DMS53 (cell line): ENCODE measurements at regions not wholly inside any gene's neighbourhood (a gene's known extent, or its start where the extent isn't known, plus 50 kb on each side); places are given as distances from the start of the nearest gene placed in this dataset.

Experiments used
- DNase-seq: peaks from one replicate; lab custom pipeline; 2025; lab: John Stamatoyannopoulos, UW

DNA sequence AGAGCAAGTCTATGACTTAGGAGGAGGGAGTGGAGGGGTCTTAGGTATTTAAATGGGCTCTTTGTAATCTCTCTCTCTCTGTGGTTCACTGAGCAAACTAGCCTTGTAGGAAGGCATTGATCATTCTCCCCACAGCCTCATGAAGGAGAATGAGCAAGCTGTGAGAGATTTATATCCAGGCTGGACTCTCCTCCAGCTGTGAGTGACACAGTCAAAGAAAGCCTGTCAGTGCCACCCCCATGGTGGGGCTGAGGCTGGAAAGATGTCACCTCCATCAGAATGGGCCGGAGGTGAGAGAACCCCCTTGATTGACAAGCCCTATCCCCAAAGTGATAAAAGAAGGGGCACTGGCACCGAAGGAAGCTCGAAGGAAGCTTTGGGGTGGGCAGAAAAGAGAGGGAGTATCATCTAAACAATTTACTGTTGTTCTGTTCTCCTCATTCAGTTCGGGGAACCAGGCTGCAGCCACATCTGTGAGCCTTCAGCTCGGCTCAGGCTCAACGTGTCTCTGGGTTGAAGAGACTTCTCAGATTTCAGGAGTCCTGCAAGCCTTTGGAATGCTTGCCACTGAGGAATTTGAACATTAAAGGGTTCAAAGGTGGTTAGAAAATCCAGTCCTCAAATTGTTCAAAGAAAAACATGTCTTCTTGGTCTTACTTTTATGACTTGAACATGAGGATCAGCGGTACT lies 538.2 kb upstream of the ZNF462 start:
- no peak for DNase-seq

GRCh38 chr9:106326493-106326892 lies 536.5 kb upstream of the ZNF462 start:
- no peak for DNase-seq

DNA sequence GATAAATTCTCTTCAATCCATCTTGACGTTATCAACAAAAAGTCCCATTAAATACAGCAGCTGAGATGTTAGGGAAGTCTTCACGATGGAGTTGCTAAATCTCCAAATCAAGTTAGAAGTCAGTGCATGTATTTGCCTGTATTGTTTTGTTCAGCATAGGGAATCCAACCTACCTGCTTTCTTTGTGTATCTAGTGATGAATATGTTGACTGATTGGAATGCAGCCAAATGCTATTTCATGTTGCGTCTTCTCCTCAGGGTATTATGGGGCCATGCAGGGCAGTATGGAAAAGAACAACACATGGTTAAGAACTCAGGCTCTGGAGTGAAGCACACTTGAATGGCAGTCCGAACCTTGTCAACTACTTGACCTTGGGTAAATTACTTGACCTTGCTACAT lies 529.5 kb upstream of the ZNF462 start:
- DNase-seq: peak; percentile 91

GRCh38 chr9:106334081-106334480 lies 528.9 kb upstream of the ZNF462 start:
- no peak for DNase-seq

GRCh38 chr9:106339882-106340281 lies 523.1 kb upstream of the ZNF462 start:
- no peak for DNase-seq

DNA sequence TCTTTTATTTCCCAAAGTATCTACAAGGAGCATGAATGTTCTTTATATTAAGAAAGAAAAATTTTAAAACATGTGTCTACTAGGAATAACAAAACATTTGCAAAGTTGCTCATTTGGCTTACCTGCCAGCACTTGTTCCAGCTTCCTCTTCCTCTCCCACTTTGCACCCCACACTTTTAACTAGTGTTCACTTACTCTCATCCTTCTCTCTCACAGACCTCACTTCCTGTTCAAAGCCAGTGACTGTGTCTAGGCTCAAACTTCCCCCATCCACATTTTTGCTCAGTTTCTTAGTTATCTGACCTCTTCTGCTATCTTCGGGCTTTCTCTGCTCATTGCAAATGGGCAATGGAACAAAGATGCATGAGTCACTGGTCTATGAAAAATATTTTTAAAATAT lies 512.2 kb upstream of the ZNF462 start:
- no peak for DNase-seq

GRCh38 chr9:106356924-106357323 lies 506.0 kb upstream of the ZNF462 start:
- no peak for DNase-seq

- no peak for DNase-seq
These were observed 504.6 kb upstream of the ZNF462 start for GRCh38 chr9:106358331-106358730.

DNA sequence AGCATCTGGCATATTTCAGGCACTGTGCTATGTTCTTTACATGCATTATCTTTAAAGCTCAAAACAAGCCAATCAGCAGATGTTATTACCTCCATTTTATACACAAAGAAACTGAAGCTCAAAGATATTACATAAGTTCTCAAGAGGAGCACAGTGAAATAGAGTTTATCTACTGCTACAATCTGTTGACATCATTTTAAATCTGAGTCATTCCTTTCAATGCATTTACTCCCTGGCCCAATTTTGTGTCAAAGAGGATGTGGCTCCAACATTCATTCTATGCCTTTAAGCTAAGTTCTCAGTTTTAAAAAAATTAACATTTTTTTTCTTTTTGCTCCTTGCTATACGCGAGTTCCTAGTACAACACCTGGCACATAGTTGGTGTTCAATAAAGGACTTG lies 486.3 kb upstream of the ZNF462 start:
- DNase-seq: no peak

GRCh38 chr9:106383072-106383471 lies 479.9 kb upstream of the ZNF462 start:
- DNase-seq: no peak

DNA sequence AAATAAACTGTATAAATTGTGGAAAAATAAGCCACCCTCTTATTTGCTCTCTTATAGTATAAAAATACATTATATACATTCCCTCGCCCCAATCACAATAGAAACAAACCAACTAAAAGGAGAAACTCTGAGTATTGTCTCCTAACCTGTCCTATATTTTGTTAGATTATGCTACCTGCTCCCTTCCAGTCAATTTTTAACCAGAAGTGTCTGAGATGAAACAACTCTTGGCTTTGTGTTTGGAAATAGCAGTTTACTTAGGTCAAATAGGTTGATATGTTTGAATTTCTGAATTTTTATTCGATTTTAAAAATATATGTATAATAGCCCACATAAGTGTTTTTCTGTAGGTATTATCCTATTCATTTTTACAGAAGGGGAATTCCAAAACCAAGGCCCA lies 475.0 kb upstream of the ZNF462 start:
- DNase-seq: no peak

- no peak for DNase-seq
These were observed 469.7 kb upstream of the ZNF462 start for GRCh38 chr9:106393226-106393625.

DNA sequence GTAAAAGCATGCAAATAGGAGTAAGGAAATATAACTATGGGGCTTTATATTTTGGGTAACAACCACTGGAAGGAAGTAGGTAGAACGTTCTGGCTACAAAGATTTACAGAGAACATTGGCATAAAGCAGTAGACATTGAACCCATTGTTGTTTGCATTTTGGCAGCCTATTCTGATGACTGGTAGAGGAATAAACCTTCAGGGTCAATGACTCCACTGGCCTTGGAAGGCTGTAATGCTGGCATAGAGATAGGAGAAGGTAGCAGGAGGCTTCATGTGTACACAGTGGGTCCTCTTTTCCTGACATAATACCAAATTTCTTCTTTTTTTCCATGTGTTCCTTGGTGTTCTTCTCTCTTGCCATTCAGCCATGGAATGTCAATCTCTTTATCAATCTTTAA lies 462.8 kb upstream of the ZNF462 start:
- no peak for DNase-seq

- DNase-seq: no peak
These were observed 462.0 kb upstream of the ZNF462 start for GRCh38 chr9:106400950-106401349.

- DNase-seq: peak; percentile 38
These were observed 459.9 kb upstream of the ZNF462 start for GRCh38 chr9:106403081-106403480.

DNA sequence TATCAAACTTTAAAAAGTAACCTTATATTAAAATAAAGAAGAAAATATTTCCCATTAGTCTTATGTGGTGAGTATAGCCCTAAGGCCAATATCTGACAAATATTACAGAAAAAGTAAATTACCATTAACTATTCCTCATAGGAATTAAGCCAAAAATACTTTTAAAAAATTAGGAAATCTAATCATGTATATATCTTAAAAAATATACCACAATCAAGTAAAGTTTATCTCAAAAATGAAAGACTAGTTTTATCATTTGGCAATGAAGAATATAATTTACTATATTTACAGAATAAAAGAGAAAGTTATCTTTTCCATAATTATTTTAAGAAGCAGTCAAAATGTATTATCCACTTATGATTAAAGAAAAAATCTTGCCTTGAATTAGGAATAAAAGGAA lies 458.8 kb upstream of the ZNF462 start:
- no peak for DNase-seq

DNA sequence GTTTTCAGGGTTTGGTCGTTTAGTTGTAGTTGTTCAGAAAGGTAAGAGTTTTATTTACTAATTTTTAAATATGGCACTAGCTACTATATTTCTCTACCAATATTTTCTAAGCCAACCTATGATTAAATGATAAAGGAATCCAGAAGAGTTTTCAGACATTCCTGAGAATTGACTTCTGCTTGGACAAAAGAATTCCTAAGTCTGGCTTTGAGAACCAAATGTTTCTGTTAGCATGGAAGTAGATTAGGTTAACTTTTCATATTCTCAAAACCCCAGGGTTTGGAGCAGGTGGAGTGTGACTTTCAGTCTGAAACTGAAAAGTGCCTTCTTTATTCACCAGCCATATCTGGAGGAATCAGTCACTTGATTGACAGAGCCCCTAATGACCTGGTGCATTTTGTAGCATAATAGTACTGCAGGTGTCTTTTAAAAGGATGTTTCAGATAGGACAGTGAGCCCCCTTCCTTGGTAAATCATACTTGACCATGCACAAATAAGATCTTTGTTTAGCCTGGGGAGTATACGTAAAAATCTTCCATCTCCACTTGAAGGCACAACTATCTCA lies 457.0 kb upstream of the ZNF462 start:
- no peak for DNase-seq

GRCh38 chr9:106414042-106414441 lies 448.9 kb upstream of the ZNF462 start:
- no peak for DNase-seq

GRCh38 chr9:106417685-106418084 lies 445.3 kb upstream of the ZNF462 start:
- DNase-seq: no peak

DNA sequence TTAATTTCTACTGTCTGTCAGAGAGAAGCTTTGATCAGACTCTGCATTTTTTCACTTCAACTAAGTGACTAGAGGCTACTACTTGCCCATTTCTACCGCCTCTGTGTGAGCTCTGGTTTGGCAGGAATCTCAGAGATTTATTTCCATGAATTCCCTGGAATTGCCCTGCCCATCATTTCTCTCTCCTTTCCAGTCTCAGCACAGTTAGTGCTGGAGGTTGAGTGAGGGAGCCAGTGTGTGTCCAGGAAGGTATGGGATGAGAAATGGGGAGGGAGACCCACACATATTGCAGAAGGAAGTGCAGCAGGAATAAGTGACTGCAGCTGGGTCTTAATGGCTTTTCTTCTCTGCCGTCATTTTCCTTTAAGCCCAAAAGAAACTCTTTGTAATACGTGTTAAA lies 443.1 kb upstream of the ZNF462 start:
- peak; percentile 28 for DNase-seq

DNA sequence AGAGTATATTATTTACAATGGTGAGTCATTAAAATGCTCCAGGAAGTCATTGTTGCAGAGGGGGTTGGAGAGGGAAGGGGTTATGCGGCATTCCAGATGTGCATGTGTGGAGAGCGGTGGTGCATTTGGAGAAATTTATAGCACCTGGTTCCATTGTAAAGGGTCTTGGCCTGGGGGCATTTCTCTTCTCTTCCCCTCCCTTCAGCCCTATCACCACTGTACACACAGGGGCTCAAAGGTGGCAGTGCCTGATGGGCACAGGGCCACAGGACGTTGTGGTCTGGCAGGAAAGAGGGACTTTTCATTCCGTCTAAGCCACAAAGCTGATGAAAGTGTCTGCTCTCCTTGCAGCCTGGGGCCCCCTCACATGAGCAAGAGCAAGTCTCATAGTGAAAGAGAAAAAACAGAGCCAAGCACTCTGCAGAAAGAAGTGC lies 442.4 kb upstream of the ZNF462 start:
- peak; percentile 72 for DNase-seq

DNA sequence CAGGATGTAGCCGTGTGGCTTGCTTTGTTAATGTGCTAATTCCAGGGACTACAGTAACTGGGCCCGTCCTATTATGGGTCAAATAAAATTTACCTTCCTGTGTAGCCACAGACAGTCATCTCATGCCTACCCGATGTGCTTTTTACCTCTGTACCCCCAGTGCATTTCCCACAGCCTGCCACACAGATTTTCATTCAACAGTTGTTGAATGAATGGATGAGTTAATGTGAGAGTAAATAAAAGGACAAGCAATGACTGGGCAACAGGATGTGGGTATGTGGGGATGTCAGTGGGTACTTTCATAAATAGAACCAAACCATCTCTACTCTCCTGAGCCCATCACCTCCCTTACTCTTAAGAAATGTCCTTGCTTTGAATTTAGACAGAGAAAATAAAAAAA lies 441.2 kb upstream of the ZNF462 start:
- peak; percentile 10 for DNase-seq

DNA sequence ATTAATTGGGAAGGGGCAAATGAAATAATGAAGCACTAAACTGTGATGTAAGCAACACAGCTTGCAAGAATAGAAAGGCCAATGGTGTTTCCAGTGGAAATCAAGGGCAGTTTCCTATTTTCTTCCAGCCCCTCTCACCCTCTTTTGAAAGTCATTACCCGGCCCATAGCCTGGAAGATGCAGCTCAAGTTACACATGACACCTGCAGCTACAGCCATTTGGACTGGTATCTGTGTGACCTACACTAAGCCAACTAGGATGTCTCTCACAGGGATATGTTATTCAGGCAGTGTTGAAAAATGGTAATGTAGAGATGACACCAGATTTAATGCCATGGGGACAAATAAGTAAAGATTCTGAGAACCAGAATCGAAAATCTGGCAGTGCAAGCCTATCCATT lies 439.4 kb upstream of the ZNF462 start:
- no peak for DNase-seq

GRCh38 chr9:106432631-106433030 lies 430.3 kb upstream of the ZNF462 start:
- DNase-seq: peak; percentile 21
